ENCODE measurements at regions not wholly inside any gene's neighbourhood (a gene's known extent, or its start where the extent isn't known, plus 50 kb on each side); places are given as distances from the start of the nearest gene placed in this dataset.

- DNase-seq, result no peak
- no peaks in the 10 kb centered on the region for H3K36me3 ChIP-seq (ENCODE audit: control insufficient read depth in 4 of 4, insufficient read depth in 4 of 4, low read length in 3 of 4)
- H3K9me3 ChIP-seq (ENCODE audit: control extremely low read depth in 1 of 5, control insufficient read depth in 4 of 5, insufficient read depth in 2 of 5, low read depth in 1 of 5, low read length in 4 of 5), result no peaks in the 10 kb centered on the region
- CTCF ChIA-PET, result no interaction called here
- no peak overlapping the region for H3K27ac ChIP-seq (ENCODE audit: insufficient read depth in 1 of 2, low read depth in 1 of 2, low read length in 2 of 2, poor library complexity in 1 of 2, severe bottlenecking in 2 of 2)
- 95% methylated on average over 4 of the region's 7 CpGs for WGBS (ENCODE audit: insufficient coverage)
- peaks cover 0 to 2% (median 0%) of the 10 kb centered on the region in 5 experiments for H3K27me3 ChIP-seq (replicated peaks in 2 of 5; ENCODE audit: control insufficient read depth in 4 of 5, insufficient read depth in 5 of 5, low read length in 4 of 5)
- no peaks in the 10 kb centered on the region for H3K4me1 ChIP-seq (ENCODE audit: control extremely low read depth in 1 of 4, control insufficient read depth in 4 of 4, insufficient read depth in 4 of 4, low read length in 3 of 4)
- POLR2A ChIA-PET, result no interaction called here
- no peak overlapping the region for H3K4me3 ChIP-seq (ENCODE audit: control insufficient read depth in 1 of 7, extremely low read depth in 1 of 7, insufficient read depth in 4 of 7, low read depth in 2 of 7, low read length in 6 of 7)
Observed at GRCh38 chr12:28631831-28632230, 441.6 kb downstream of the CCDC91 start.

GRCh38 chr12:28640519-28640918, 450.3 kb downstream of the CCDC91 start:
- ChIA-PET CTCF (no interaction called here), POLR2A (no interaction called here)
- 71% methylated on average over 1 of the region's 1 CpG for WGBS (ENCODE audit: insufficient coverage)
- DNase-seq, result no peak
- H3K27ac ChIP-seq (ENCODE audit: insufficient read depth in 1 of 2, low read depth in 1 of 2, low read length in 2 of 2, poor library complexity in 1 of 2, severe bottlenecking in 2 of 2), result no peak overlapping the region
- no peak overlapping the region for H3K4me3 ChIP-seq (ENCODE audit: control insufficient read depth in 1 of 7, extremely low read depth in 1 of 7, insufficient read depth in 4 of 7, low read depth in 2 of 7, low read length in 6 of 7)
- no peaks in the 10 kb centered on the region for H3K36me3 ChIP-seq (ENCODE audit: control insufficient read depth in 4 of 4, insufficient read depth in 4 of 4, low read length in 3 of 4)
- H3K4me1 ChIP-seq (ENCODE audit: control extremely low read depth in 1 of 4, control insufficient read depth in 4 of 4, insufficient read depth in 4 of 4, low read length in 3 of 4), result no peaks in the 10 kb centered on the region
- no peaks in the 10 kb centered on the region for H3K9me3 ChIP-seq (ENCODE audit: control extremely low read depth in 1 of 5, control insufficient read depth in 4 of 5, insufficient read depth in 2 of 5, low read depth in 1 of 5, low read length in 4 of 5)
- H3K27me3 ChIP-seq (replicated peaks in 2 of 5; ENCODE audit: control insufficient read depth in 4 of 5, insufficient read depth in 5 of 5, low read length in 4 of 5), result no peaks in the 10 kb centered on the region

GRCh38 chr12:28645436-28645835, 455.2 kb downstream of the CCDC91 start:
- no peak for DNase-seq
- 93% methylated on average over 8 of the region's 8 CpGs for WGBS (ENCODE audit: insufficient coverage)
- ChIA-PET CTCF (no interaction called here), POLR2A (no interaction called here)
- H3K4me1 ChIP-seq (ENCODE audit: control extremely low read depth in 1 of 4, control insufficient read depth in 4 of 4, insufficient read depth in 4 of 4, low read length in 3 of 4), result no peaks in the 10 kb centered on the region
- no peaks in the 10 kb centered on the region for H3K36me3 ChIP-seq (ENCODE audit: control insufficient read depth in 4 of 4, insufficient read depth in 4 of 4, low read length in 3 of 4)
- H3K9me3 ChIP-seq (ENCODE audit: control extremely low read depth in 1 of 5, control insufficient read depth in 4 of 5, insufficient read depth in 2 of 5, low read depth in 1 of 5, low read length in 4 of 5), result no peaks in the 10 kb centered on the region
- no peak overlapping the region for H3K27ac ChIP-seq (ENCODE audit: insufficient read depth in 1 of 2, low read depth in 1 of 2, low read length in 2 of 2, poor library complexity in 1 of 2, severe bottlenecking in 2 of 2)
- H3K27me3 ChIP-seq (replicated peaks in 2 of 5; ENCODE audit: control insufficient read depth in 4 of 5, insufficient read depth in 5 of 5, low read length in 4 of 5), result no peaks in the 10 kb centered on the region
- H3K4me3 ChIP-seq (ENCODE audit: control insufficient read depth in 1 of 7, extremely low read depth in 1 of 7, insufficient read depth in 4 of 7, low read depth in 2 of 7, low read length in 6 of 7), result no peak overlapping the region

GRCh38 chr12:28645891-28646290, 455.6 kb downstream of the CCDC91 start:
- no peaks in the 10 kb centered on the region for H3K27me3 ChIP-seq (replicated peaks in 2 of 5; ENCODE audit: control insufficient read depth in 4 of 5, insufficient read depth in 5 of 5, low read length in 4 of 5)
- no peak for DNase-seq
- no peaks in the 10 kb centered on the region for H3K4me1 ChIP-seq (ENCODE audit: control extremely low read depth in 1 of 4, control insufficient read depth in 4 of 4, insufficient read depth in 4 of 4, low read length in 3 of 4)
- ChIA-PET CTCF (no interaction called here), POLR2A (no interaction called here)
- H3K9me3 ChIP-seq (ENCODE audit: control extremely low read depth in 1 of 5, control insufficient read depth in 4 of 5, insufficient read depth in 2 of 5, low read depth in 1 of 5, low read length in 4 of 5), result no peaks in the 10 kb centered on the region
- H3K36me3 ChIP-seq (ENCODE audit: control insufficient read depth in 4 of 4, insufficient read depth in 4 of 4, low read length in 3 of 4), result no peaks in the 10 kb centered on the region
- 97% methylated on average over 10 of the region's 13 CpGs for WGBS (ENCODE audit: insufficient coverage)
- no peak overlapping the region for H3K27ac ChIP-seq (ENCODE audit: insufficient read depth in 1 of 2, low read depth in 1 of 2, low read length in 2 of 2, poor library complexity in 1 of 2, severe bottlenecking in 2 of 2)
- H3K4me3 ChIP-seq (ENCODE audit: control insufficient read depth in 1 of 7, extremely low read depth in 1 of 7, insufficient read depth in 4 of 7, low read depth in 2 of 7, low read length in 6 of 7), result no peak overlapping the region

- no peaks in the 10 kb centered on the region for H3K27me3 ChIP-seq (replicated peaks in 2 of 5; ENCODE audit: control insufficient read depth in 4 of 5, insufficient read depth in 5 of 5, low read length in 4 of 5)
- WGBS (ENCODE audit: insufficient coverage), result no CpG with 5 or more reads among the region's 1 CpG
- H3K4me1 ChIP-seq (ENCODE audit: control extremely low read depth in 1 of 4, control insufficient read depth in 4 of 4, insufficient read depth in 4 of 4, low read length in 3 of 4), result no peaks in the 10 kb centered on the region
- H3K4me3 ChIP-seq (ENCODE audit: control insufficient read depth in 1 of 7, extremely low read depth in 1 of 7, insufficient read depth in 4 of 7, low read depth in 2 of 7, low read length in 6 of 7), result no peak overlapping the region
- H3K27ac ChIP-seq (ENCODE audit: insufficient read depth in 1 of 2, low read depth in 1 of 2, low read length in 2 of 2, poor library complexity in 1 of 2, severe bottlenecking in 2 of 2), result no peak overlapping the region
- no peaks in the 10 kb centered on the region for H3K36me3 ChIP-seq (ENCODE audit: control insufficient read depth in 4 of 4, insufficient read depth in 4 of 4, low read length in 3 of 4)
- ChIA-PET POLR2A (no interaction called here), CTCF (no interaction called here)
- no peak for DNase-seq
- no peaks in the 10 kb centered on the region for H3K9me3 ChIP-seq (ENCODE audit: control extremely low read depth in 1 of 5, control insufficient read depth in 4 of 5, insufficient read depth in 2 of 5, low read depth in 1 of 5, low read length in 4 of 5)
Observed at GRCh38 chr12:28650906-28651305, 460.6 kb downstream of the CCDC91 start.

- Histone ChIP-seq H3K9me3 (ENCODE audit: control extremely low read depth in 1 of 5, control insufficient read depth in 4 of 5, insufficient read depth in 2 of 5, low read depth in 1 of 5, low read length in 4 of 5) (no peaks in the 10 kb centered on the region), H3K4me1 (ENCODE audit: control extremely low read depth in 1 of 4, control insufficient read depth in 4 of 4, insufficient read depth in 4 of 4, low read length in 3 of 4) (no peaks in the 10 kb centered on the region), H3K36me3 (ENCODE audit: control insufficient read depth in 4 of 4, insufficient read depth in 4 of 4, low read length in 3 of 4) (no peaks in the 10 kb centered on the region), H3K27ac (ENCODE audit: insufficient read depth in 1 of 2, low read depth in 1 of 2, low read length in 2 of 2, poor library complexity in 1 of 2, severe bottlenecking in 2 of 2) (no peak overlapping the region), H3K27me3 (replicated peaks in 2 of 5; ENCODE audit: control insufficient read depth in 4 of 5, insufficient read depth in 5 of 5, low read length in 4 of 5) (no peaks in the 10 kb centered on the region), H3K4me3 (ENCODE audit: control insufficient read depth in 1 of 7, extremely low read depth in 1 of 7, insufficient read depth in 4 of 7, low read depth in 2 of 7, low read length in 6 of 7) (no peak overlapping the region)
- ChIA-PET CTCF (no interaction called here), POLR2A (no interaction called here)
- no CpG with 5 or more reads among the region's 1 CpG for WGBS (ENCODE audit: insufficient coverage)
- no peak for DNase-seq
Observed at GRCh38 chr12:28652239-28652638, 462.0 kb downstream of the CCDC91 start.

- POLR2A ChIA-PET, result no interaction called here
- Histone ChIP-seq H3K4me1 (ENCODE audit: control extremely low read depth in 1 of 4, control insufficient read depth in 4 of 4, insufficient read depth in 4 of 4, low read length in 3 of 4) (no peaks in the 10 kb centered on the region), H3K9me3 (ENCODE audit: control extremely low read depth in 1 of 5, control insufficient read depth in 4 of 5, insufficient read depth in 2 of 5, low read depth in 1 of 5, low read length in 4 of 5) (peaks cover 0 to 3% (median 0%) of the 10 kb centered on the region in 5 experiments), H3K36me3 (ENCODE audit: control insufficient read depth in 4 of 4, insufficient read depth in 4 of 4, low read length in 3 of 4) (no peaks in the 10 kb centered on the region), H3K27ac (ENCODE audit: insufficient read depth in 1 of 2, low read depth in 1 of 2, low read length in 2 of 2, poor library complexity in 1 of 2, severe bottlenecking in 2 of 2) (no peak overlapping the region), H3K27me3 (replicated peaks in 2 of 5; ENCODE audit: control insufficient read depth in 4 of 5, insufficient read depth in 5 of 5, low read length in 4 of 5) (no peaks in the 10 kb centered on the region), H3K4me3 (ENCODE audit: control insufficient read depth in 1 of 7, extremely low read depth in 1 of 7, insufficient read depth in 4 of 7, low read depth in 2 of 7, low read length in 6 of 7) (no peak overlapping the region)
- no CpG with 5 or more reads among the region's 3 CpGs for WGBS (ENCODE audit: insufficient coverage)
- CTCF ChIA-PET, result no interaction called here
- no peak for DNase-seq
Observed at GRCh38 chr12:28681980-28682379, 467.1 kb upstream of the FAR2 start.

GRCh38 chr12:28683366-28683765, 465.7 kb upstream of the FAR2 start:
- Histone ChIP-seq H3K27me3 (replicated peaks in 2 of 5; ENCODE audit: control insufficient read depth in 4 of 5, insufficient read depth in 5 of 5, low read length in 4 of 5) (no peaks in the 10 kb centered on the region), H3K9me3 (ENCODE audit: control extremely low read depth in 1 of 5, control insufficient read depth in 4 of 5, insufficient read depth in 2 of 5, low read depth in 1 of 5, low read length in 4 of 5) (no peaks in the 10 kb centered on the region), H3K27ac (ENCODE audit: insufficient read depth in 1 of 2, low read depth in 1 of 2, low read length in 2 of 2, poor library complexity in 1 of 2, severe bottlenecking in 2 of 2) (no peak overlapping the region), H3K36me3 (ENCODE audit: control insufficient read depth in 4 of 4, insufficient read depth in 4 of 4, low read length in 3 of 4) (no peaks in the 10 kb centered on the region), H3K4me3 (ENCODE audit: control insufficient read depth in 1 of 7, extremely low read depth in 1 of 7, insufficient read depth in 4 of 7, low read depth in 2 of 7, low read length in 6 of 7) (no peak overlapping the region), H3K4me1 (ENCODE audit: control extremely low read depth in 1 of 4, control insufficient read depth in 4 of 4, insufficient read depth in 4 of 4, low read length in 3 of 4) (no peaks in the 10 kb centered on the region)
- no peak for DNase-seq
- no CpG with 5 or more reads among the region's 4 CpGs for WGBS (ENCODE audit: insufficient coverage)
- POLR2A ChIA-PET, result no interaction called here
- CTCF ChIA-PET, result no interaction called here
